HG03460 (cell line): ENCODE measurements at regions not wholly inside any gene's neighbourhood (a gene's known extent, or its start where the extent isn't known, plus 50 kb on each side); places are given as distances from the start of the nearest gene placed in this dataset.
"Not testable (repeated sequence)": the region's sequence is repeated elsewhere in the genome, so short reads cannot be mapped to it uniquely, and the experiment has no call there.

ENCODE experiments used
- ATAC-seq: cut with Tn5 transposase; IDR thresholded peaks from one replicate; pipeline ENCODE4 v1.9.1; 2021; ENCODE audit not compliant: unreplicated experiment

GRCh38 chr4:42205541-42205940 lies 53.1 kb upstream of the BEND4 start:
- no peak for ATAC-seq

DNA sequence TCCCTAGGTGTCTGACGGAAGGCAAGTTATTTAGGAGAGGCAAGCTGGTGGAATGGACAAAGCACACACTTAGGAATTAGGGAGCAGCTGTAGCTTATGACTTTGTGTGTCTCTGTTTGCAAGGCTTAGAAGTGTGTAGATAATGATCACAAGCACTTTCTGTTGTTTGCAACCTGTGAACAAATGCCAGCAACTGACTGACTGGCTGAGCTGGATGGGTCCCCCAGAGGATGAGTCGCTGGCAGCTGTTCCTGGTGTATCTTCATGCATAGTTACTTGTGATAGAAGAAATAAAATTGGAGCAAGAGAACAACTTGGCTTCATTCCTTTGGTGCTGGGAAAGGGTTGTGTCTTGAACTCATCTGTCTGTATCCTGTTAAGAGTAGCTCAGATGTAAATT lies 64.2 kb upstream of the BEND4 start:
- ATAC-seq: no peak

DNA sequence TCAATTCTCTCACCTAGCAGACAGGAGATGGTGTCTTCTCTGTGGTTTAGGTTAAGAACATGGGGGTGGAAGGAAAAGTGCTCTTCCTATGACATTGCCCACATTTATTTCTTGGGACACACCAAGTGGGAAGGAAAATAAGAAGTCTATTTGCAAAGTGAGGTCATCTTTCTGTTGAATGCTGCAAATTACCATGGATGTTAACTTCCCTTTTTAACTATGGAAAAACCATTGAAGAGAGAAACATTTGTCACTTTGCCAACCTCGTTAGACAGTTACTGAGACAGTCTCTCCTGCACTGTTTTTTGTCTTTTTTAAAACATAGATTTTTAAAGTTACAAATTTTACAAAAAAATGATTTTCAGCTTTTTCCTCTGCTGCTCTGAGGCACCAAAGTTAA lies 72.8 kb upstream of the BEND4 start:
- ATAC-seq: no peak

DNA sequence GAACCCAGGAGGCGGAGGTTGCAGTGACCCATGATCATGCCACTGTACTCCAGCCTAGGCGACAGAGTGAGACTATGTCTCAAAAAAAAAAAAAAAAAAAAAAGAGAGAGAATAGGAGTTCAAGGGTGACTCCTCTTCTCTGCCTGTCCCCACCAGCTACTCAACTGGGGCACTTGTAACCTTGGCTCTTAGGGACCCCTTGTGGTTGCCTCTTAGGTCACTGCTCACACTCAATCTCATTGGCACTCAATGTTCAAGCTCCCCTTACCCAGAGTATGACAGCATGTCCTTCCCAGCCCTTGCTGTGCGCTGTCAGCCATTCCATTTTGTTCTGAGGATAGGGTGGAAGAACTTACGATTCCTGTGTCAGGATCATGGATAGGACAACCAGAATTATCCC lies 82.4 kb upstream of the BEND4 start:
- ATAC-seq: no peak

- ATAC-seq: no peak
Observed at GRCh38 chr4:42235304-42236021, 83.0 kb upstream of the BEND4 start.

GRCh38 chr4:42237010-42237409 lies 84.6 kb upstream of the BEND4 start:
- ATAC-seq: no peak

DNA sequence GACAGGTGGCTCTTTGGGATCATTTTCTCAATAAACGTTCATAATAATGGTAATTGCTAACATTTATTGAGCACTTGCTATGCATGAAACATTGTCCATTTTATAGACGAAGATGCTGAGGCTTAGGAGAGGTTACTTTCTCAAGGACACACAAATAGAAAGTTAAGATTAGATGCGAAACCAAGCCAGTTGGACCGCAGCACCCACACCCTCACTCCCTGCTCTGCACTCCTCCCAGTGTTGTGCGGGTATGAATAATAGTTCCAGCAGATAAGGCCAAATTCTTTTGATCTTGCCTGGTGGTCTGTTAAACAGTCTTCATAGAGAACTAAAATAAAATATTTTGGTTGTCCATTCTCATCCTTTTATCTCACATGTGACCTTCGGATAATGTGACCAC lies 85.0 kb upstream of the BEND4 start:
- ATAC-seq: no peak

DNA sequence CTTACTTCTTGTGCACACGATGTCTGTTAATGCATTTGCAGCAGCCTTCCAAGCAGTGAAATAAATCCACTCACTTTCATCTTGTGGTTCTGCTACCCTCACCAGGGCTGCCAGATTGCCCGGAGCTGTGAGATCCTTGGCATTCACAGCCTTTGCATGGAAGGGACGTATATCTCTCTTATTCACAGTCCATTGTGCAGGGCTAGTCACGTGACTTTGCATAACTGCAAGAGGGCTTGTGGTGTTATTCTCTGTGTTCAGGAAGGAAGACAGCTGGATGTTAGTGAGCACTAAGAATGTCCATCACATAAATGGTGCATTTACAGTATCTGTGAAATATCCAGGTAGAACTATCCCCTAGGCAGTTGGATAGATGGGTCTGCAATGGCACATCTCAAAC lies 96.5 kb upstream of the BEND4 start:
- no peak for ATAC-seq

DNA sequence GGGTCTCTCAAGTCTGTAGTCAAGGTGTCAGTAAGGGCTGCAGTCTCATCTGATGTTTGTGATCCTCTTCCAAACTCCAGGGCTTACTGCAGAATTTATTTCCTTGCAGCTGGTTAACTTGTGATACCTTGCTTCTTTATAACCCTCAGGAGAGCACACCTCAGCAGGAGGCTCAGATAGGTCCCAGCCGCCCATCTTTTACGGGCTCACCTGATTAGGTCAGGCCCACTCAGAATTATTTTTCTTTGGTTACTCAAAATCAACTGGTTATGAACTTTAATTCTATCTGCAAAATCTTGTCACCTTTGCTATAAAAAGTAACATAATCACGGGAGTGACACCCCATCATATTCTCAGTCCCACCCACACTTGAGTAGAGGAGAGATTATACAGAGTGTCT lies 99.9 kb upstream of the BEND4 start:
- ATAC-seq: no peak

GRCh38 chr4:42257645-42258044 lies 105.2 kb upstream of the BEND4 start:
- not testable (repeated sequence) for ATAC-seq

- no peak for ATAC-seq
Observed at GRCh38 chr4:42262701-42263490, 110.4 kb upstream of the BEND4 start.

GRCh38 chr4:42265782-42266602 lies 113.5 kb upstream of the BEND4 start:
- no peak for ATAC-seq

DNA sequence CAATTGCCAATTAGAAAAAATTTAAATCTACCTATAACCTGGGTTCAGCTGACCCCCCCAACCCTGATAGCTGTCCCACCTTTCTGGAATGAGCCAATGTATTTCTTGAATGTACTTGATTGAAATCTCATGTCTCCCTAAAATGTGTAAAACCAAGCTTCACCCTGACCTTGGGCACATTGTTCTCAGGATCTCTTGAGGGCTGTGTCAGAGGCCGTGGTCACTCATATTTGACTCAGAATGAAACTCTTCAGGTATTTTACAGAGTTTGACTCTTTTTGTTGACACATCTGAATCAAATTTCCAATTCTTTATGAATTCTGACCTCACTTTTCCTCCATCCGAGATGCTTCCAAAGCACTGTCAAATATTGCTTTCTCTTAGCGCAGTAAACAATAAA lies 115.3 kb upstream of the BEND4 start:
- no peak for ATAC-seq

DNA sequence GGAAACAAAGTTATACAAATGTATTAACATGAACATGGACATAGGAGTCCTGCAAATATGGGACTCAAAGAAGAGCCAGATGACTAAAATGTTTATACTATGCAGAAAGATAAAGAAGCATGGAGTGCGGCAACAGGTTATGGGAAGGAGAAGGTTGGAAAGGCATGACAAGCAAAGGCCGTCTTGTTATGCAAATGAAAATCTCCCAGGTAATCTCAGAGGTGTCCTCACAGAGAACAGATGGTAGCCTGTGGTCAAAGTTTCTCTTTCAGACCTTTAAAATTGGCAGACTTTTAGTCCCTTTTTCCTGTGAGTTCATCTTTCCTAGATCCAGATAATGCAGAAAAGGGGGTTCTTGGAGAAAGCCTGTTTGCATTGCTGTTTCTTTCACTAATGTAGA lies 116.4 kb upstream of the BEND4 start:
- ATAC-seq: no peak

GRCh38 chr4:42271096-42271495 lies 118.6 kb upstream of the BEND4 start:
- ATAC-seq: no peak

GRCh38 chr4:42277291-42277690 lies 120.0 kb upstream of the SHISA3 start:
- ATAC-seq: no peak

DNA sequence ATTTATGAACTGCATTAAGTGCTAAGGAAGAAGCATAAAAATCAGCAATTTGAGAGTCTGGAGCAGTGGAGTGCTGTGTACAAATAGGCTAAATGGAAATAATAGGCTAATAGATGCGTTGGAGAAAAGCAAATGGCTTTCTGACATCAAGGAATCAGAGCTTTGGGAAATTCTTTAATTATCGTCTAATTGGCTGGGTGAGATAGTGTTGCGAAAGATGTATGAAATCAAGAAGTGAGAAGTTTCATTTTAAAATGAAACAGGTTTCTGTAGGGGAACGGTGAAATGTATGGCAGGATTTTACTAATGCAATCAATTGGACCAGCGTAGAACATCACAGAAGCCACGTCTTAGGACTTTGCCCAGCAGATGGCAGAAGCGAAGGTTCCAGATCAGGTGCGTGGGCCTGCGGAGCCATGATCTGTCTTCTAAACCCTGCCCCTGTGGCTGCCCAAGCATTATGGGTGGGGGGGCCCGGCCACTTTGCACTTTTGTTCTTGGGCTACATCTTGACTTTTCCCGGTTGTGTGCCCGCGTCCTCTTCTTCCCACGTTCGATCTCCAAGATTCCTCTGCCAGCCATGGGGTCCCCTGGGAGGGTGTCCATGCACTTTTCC lies 118.5 kb upstream of the SHISA3 start:
- no peak for ATAC-seq

- ATAC-seq: no peak
Observed at GRCh38 chr4:42280327-42281095, 116.8 kb upstream of the SHISA3 start.

DNA sequence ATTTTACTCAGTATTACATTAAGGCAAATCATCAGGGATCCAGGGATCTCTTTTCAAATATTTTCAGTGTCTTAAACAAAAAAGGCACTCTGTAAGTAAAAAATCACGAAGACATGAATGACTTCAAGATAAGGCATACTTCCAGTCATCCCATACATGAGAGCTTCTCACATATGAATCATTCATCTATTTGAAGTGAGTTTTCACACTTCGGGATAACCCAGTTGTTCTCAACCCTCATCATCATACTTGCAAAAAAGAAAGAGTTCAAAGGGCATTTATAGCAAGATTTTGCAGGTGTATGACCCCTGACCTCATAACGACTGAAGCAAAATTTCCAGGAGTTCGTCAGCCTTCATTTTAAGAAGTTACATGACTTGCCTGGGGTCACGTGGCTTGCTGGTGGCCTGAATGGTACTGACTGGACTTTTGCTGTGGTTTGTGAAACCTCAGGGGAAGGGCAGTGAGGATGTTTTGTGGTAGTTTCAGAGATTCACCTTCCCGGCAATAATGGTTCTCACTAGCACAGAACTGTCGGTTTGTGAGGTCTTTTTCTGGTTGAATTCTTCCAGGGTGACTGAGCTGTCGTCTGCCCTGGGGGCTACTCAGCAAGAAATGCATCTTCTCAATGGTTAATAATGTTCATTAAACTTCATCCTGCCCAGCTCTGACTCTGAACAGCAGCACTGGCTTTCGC lies 115.8 kb upstream of the SHISA3 start:
- peak; percentile 75 for ATAC-seq
